ENCODE measurements at regions not wholly inside any gene's neighbourhood (a gene's known extent, or its start where the extent isn't known, plus 50 kb on each side); places are given as distances from the start of the nearest gene placed in this dataset.

DNA sequence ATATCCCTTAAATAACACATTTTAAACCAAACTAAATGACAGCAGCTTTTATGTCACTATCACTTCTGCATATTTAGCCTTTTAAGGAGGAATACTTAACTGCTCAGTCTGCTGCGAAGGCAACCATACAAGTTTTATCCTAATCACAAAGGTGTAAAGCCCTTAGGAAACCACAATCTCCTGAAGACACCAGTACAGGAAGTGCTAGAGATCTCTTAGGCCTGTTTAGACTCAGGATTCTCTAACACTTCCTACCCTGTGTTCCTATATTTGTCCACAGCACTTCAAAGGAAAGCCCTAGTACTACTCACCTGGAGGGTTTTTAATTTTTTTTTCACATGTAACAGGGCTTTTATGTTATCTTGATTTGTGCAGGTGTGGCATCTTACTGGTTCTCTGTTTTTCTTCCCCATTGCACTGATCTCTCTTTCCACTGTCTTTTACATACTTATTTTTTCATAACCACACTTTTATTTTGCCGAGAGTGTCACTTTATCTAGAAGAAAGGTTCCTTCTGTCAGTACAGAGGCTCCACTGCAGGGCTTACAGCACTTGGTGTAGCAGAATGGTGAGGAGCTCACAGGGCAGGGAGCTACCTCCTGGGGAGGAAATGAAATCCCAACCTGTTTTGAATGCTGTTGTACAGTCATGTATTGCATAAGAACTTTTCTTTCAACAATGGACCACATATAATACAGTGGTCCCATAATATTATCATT is 1060.6 kb upstream of the ACO1 start:
- TF ChIP-seq POLR2A (IDR thresholded peaks at IDR 0.05): no peak
- TF ChIP-seq, protein P1, sequence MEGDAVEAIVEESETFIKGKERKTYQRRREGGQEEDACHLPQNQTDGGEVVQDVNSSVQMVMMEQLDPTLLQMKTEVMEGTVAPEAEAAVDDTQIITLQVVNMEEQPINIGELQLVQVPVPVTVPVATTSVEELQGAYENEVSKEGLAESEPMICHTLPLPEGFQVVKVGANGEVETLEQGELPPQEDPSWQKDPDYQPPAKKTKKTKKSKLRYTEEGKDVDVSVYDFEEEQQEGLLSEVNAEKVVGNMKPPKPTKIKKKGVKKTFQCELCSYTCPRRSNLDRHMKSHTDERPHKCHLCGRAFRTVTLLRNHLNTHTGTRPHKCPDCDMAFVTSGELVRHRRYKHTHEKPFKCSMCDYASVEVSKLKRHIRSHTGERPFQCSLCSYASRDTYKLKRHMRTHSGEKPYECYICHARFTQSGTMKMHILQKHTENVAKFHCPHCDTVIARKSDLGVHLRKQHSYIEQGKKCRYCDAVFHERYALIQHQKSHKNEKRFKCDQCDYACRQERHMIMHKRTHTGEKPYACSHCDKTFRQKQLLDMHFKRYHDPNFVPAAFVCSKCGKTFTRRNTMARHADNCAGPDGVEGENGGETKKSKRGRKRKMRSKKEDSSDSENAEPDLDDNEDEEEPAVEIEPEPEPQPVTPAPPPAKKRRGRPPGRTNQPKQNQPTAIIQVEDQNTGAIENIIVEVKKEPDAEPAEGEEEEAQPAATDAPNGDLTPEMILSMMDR (IDR thresholded peaks at IDR 0.05): no peak
